Natural killer cell (primary cell): ENCODE measurements at regions not wholly inside any gene's neighbourhood (a gene's known extent, or its start where the extent isn't known, plus 50 kb on each side); places are given as distances from the start of the nearest gene placed in this dataset.

Experiments
- ATAC-seq, 3 donors: fragments of 150-1000 bp in 2 of 3; fragments of 200-7000 bp in 1 of 3; cut with Tn5 transposase; 1 replicate in 1 of 3; 2 replicates in 2 of 3; pipeline ENCODE4 v1.10.0; 2021; ENCODE audit warnings: mild to moderate bottlenecking in 2 of 3, moderate library complexity in 2 of 3
- DNase-seq, 2 donors: peaks; one replicate each; pipeline versions ENCODE4 v3.0.0 to v3.0.0-alpha.2; 2013 to 2021; ENCODE audit warnings: mixed read lengths in 1 of 2
- H3K27ac ChIP-seq: one replicate; pipeline ENCODE4 v1.5.1; 2013; ENCODE audit warnings: mild to moderate bottlenecking, low read length
- H3K27me3 ChIP-seq: one replicate; pipeline ENCODE4 v1.6.1; 2013; ENCODE audit warnings: low read length; ENCODE audit not compliant: control insufficient read depth, insufficient read depth
- H3K36me3 ChIP-seq: one replicate; pipeline ENCODE4 v1.6.1; 2013; ENCODE audit warnings: low read length; ENCODE audit not compliant: control insufficient read depth, insufficient read depth
- H3K4me1 ChIP-seq: one replicate; pipeline ENCODE4 v1.6.1; 2013; ENCODE audit warnings: low read length; ENCODE audit not compliant: control insufficient read depth, insufficient read depth
- H3K4me3 ChIP-seq: one replicate; pipeline ENCODE4 v1.5.1; 2013; ENCODE audit warnings: low read length
- H3K9me3 ChIP-seq: one replicate; pipeline ENCODE4 v1.6.1; 2013; ENCODE audit warnings: low read length; ENCODE audit not compliant: control insufficient read depth, insufficient read depth
- H3K27ac Mint-ChIP-seq, 2 donors: one replicate each; pipeline ENCODE4 v1.8.0; 2022; ENCODE audit warnings: mild to moderate bottlenecking in 2 of 2, mixed read lengths in 2 of 2, moderate library complexity in 1 of 2
- H3K27me3 Mint-ChIP-seq, 2 donors: one replicate each; pipeline ENCODE4 v1.8.0; 2022; ENCODE audit warnings: low read depth in 2 of 2, mixed read lengths in 2 of 2
- H3K36me3 Mint-ChIP-seq: one replicate; pipeline ENCODE4 v1.8.0; 2022; ENCODE audit warnings: mixed read lengths
- H3K4me1 Mint-ChIP-seq, 2 donors: one replicate each; pipeline ENCODE4 v1.8.0; 2022; ENCODE audit warnings: mixed read lengths in 2 of 2
- H3K4me3 Mint-ChIP-seq: one replicate; pipeline ENCODE4 v1.8.0; 2022; ENCODE audit warnings: mild to moderate bottlenecking, moderate library complexity, mixed read lengths
- H3K9me3 Mint-ChIP-seq, 2 donors: one replicate each; pipeline ENCODE4 v1.8.0; 2022; ENCODE audit warnings: mixed read lengths in 2 of 2
- WGBS: methylation state at CpG from one replicate; pipeline ENCODE4 v1.1.7; 2013; ENCODE audit warnings: missing lambda C conversion rate; ENCODE audit not compliant: insufficient coverage; 5-methylcytosine and 5-hydroxymethylcytosine counted together
- intact Hi-C: fragments of 100-400 bp; cut with micrococcal nuclease; formaldehyde crosslinking; loops from one replicate; pipeline ENCODE4 v1.14.2; 2022
- TF ChIP-seq, protein P1 (sequence below): fragments of 200-600 bp; IDR thresholded peaks from one replicate; pipeline ENCODE4 v1.8.0; 2022; ENCODE audit warnings: antibody characterized with exemption

GRCh38 chr1:87872189-87872588 is 543.5 kb downstream of the LMO4 start:
- Histone ChIP-seq H3K27ac (peak overlapping the region; percentile 70), H3K36me3 (no peaks in the 10 kb centered on the region), H3K9me3 (no peaks in the 10 kb centered on the region), H3K4me1 (peaks cover 4% of the 10 kb centered on the region), H3K27me3 (no peaks in the 10 kb centered on the region), H3K4me3 (no peak overlapping the region)
- no peaks in the 10 kb centered on the region for H3K27me3 Mint-ChIP-seq
- DNase-seq, result no peak
- no peak overlapping the region for H3K4me3 Mint-ChIP-seq
- ATAC-seq, result peak in 1 of 3 donors; percentile 34
- 19% methylated on average over 2 of the region's 2 CpGs for WGBS
- no peaks in the 10 kb centered on the region for H3K36me3 Mint-ChIP-seq
- peaks cover 0 to 2% of the 10 kb centered on the region in 2 donors for H3K9me3 Mint-ChIP-seq
- intact Hi-C loops, result no loop called here
- TF ChIP-seq, protein P1, sequence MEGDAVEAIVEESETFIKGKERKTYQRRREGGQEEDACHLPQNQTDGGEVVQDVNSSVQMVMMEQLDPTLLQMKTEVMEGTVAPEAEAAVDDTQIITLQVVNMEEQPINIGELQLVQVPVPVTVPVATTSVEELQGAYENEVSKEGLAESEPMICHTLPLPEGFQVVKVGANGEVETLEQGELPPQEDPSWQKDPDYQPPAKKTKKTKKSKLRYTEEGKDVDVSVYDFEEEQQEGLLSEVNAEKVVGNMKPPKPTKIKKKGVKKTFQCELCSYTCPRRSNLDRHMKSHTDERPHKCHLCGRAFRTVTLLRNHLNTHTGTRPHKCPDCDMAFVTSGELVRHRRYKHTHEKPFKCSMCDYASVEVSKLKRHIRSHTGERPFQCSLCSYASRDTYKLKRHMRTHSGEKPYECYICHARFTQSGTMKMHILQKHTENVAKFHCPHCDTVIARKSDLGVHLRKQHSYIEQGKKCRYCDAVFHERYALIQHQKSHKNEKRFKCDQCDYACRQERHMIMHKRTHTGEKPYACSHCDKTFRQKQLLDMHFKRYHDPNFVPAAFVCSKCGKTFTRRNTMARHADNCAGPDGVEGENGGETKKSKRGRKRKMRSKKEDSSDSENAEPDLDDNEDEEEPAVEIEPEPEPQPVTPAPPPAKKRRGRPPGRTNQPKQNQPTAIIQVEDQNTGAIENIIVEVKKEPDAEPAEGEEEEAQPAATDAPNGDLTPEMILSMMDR, result no peak
- H3K27ac Mint-ChIP-seq, result peak overlapping the region in 1 of 2 donors; percentile 1
- H3K4me1 Mint-ChIP-seq, result no peaks in the 10 kb centered on the region

- TF ChIP-seq, protein P1, result no peak
- DNase-seq (no peak), ATAC-seq (no peak)
- Histone ChIP-seq H3K36me3 (no peaks in the 10 kb centered on the region), H3K4me3 (no peak overlapping the region), H3K4me1 (peaks cover 4% of the 10 kb centered on the region), H3K27ac (no peak overlapping the region), H3K9me3 (no peaks in the 10 kb centered on the region), H3K27me3 (no peaks in the 10 kb centered on the region)
- Mint-ChIP-seq H3K4me3 (no peak overlapping the region), H3K27ac (no peak overlapping the region), H3K4me1 (no peaks in the 10 kb centered on the region), H3K27me3 (no peaks in the 10 kb centered on the region), H3K36me3 (no peaks in the 10 kb centered on the region), H3K9me3 (peaks cover 0 to 2% of the 10 kb centered on the region in 2 donors)
- intact Hi-C loops, result no loop called here
- 100% methylated on average over 1 of the region's 3 CpGs for WGBS
Measured at GRCh38 chr1:87872692-87873091, 544.0 kb downstream of the LMO4 start.

- no peaks in the 10 kb centered on the region for H3K36me3 ChIP-seq
- ATAC-seq, result no peak
- H3K4me1 ChIP-seq, result no peaks in the 10 kb centered on the region
- no peak overlapping the region for H3K4me3 ChIP-seq
- no peaks in the 10 kb centered on the region for H3K27me3 ChIP-seq
- no peaks in the 10 kb centered on the region for H3K9me3 ChIP-seq
- Mint-ChIP-seq H3K27ac (no peak overlapping the region), H3K9me3 (peaks cover 0 to 5% of the 10 kb centered on the region in 2 donors), H3K36me3 (no peaks in the 10 kb centered on the region), H3K27me3 (peaks cover 2 to 6% of the 10 kb centered on the region in 2 donors), H3K4me3 (no peak overlapping the region), H3K4me1 (no peaks in the 10 kb centered on the region)
- TF ChIP-seq, protein P1, result no peak
- no peak overlapping the region for H3K27ac ChIP-seq
- intact Hi-C loops, result no loop called here
- no peak for DNase-seq
Measured at GRCh38 chr1:87878873-87879272, 550.2 kb downstream of the LMO4 start.

DNA sequence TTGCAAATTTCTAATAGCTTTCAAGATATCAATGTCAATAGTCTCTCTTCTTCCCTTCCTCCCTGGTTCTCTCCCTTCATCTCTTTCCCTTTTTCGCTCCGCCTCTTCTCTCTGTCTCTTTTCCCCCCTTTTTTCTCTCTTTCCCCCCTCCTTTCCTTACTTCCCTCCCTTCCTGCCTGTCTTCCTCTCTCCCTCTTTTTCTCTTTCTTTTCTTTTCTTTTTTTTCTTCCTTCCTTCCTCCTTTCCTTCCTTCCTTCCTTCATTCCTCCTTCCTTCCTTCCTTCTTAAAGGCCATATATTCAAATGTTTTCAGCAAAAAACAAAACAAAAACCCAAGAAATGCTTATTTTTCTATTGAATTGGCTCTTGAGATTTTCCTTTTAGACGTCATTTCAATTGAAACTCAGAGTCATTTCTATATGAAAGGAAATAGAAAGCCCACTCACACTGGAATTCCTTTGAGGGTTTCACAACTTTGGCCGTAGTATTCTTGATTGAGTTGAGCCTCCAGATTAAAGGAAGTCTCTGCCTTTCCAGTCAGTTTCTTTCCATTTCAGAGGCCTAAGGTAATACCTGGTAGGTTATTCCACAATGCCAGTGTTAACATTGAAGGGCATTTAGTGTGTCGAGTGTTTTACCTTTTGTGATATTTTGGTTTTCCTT is 551.5 kb downstream of the LMO4 start:
- H3K4me3 ChIP-seq, result no peak overlapping the region
- no peak overlapping the region for H3K27ac Mint-ChIP-seq
- ATAC-seq (no peak), DNase-seq (no peak)
- 83% methylated on average over 5 of the region's 5 CpGs for WGBS
- peaks cover 0 to 5% of the 10 kb centered on the region in 2 donors for H3K9me3 Mint-ChIP-seq
- intact Hi-C loops, result no loop called here
- no peaks in the 10 kb centered on the region for H3K36me3 ChIP-seq
- TF ChIP-seq, protein P1, result no peak
- H3K4me1 ChIP-seq, result no peaks in the 10 kb centered on the region
- no peak overlapping the region for H3K4me3 Mint-ChIP-seq
- H3K4me1 Mint-ChIP-seq, result no peaks in the 10 kb centered on the region
- H3K27me3 Mint-ChIP-seq, result peaks cover 2 to 6% of the 10 kb centered on the region in 2 donors
- no peaks in the 10 kb centered on the region for H3K9me3 ChIP-seq
- no peaks in the 10 kb centered on the region for H3K27me3 ChIP-seq
- H3K27ac ChIP-seq, result no peak overlapping the region
- H3K36me3 Mint-ChIP-seq, result no peaks in the 10 kb centered on the region
